ENCODE measurements at regions not wholly inside any gene's neighbourhood (a gene's known extent, or its start where the extent isn't known, plus 50 kb on each side); places are given as distances from the start of the nearest gene placed in this dataset.

GRCh38 chr1:202067188-202067974 is 55.3 kb upstream of the GPR37L1 start (continued):
- TF ChIP-seq NFIC (IDR thresholded peaks at IDR 0.05), result peak; percentile 73
- TF ChIP-seq SOX6 (IDR thresholded peaks at IDR 0.05), result peak; percentile 73
- no peak for TF ChIP-seq NUFIP1 (IDR thresholded peaks at IDR 0.05; ENCODE audit: partially characterized antibody)
- TF ChIP-seq, protein P1, sequence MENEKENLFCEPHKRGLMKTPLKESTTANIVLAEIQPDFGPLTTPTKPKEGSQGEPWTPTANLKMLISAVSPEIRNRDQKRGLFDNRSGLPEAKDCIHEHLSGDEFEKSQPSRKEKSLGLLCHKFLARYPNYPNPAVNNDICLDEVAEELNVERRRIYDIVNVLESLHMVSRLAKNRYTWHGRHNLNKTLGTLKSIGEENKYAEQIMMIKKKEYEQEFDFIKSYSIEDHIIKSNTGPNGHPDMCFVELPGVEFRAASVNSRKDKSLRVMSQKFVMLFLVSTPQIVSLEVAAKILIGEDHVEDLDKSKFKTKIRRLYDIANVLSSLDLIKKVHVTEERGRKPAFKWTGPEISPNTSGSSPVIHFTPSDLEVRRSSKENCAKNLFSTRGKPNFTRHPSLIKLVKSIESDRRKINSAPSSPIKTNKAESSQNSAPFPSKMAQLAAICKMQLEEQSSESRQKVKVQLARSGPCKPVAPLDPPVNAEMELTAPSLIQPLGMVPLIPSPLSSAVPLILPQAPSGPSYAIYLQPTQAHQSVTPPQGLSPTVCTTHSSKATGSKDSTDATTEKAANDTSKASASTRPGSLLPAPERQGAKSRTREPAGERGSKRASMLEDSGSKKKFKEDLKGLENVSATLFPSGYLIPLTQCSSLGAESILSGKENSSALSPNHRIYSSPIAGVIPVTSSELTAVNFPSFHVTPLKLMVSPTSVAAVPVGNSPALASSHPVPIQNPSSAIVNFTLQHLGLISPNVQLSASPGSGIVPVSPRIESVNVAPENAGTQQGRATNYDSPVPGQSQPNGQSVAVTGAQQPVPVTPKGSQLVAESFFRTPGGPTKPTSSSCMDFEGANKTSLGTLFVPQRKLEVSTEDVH (IDR thresholded peaks at IDR 0.05; ENCODE audit: low read depth, partially characterized antibody), result no peak
- peak; percentile 31; the same call in 1 of the 2 replicates for TF ChIP-seq NCOA1 (IDR thresholded peaks at IDR 0.05; ENCODE audit: low read depth)
- TF ChIP-seq, protein P2, sequence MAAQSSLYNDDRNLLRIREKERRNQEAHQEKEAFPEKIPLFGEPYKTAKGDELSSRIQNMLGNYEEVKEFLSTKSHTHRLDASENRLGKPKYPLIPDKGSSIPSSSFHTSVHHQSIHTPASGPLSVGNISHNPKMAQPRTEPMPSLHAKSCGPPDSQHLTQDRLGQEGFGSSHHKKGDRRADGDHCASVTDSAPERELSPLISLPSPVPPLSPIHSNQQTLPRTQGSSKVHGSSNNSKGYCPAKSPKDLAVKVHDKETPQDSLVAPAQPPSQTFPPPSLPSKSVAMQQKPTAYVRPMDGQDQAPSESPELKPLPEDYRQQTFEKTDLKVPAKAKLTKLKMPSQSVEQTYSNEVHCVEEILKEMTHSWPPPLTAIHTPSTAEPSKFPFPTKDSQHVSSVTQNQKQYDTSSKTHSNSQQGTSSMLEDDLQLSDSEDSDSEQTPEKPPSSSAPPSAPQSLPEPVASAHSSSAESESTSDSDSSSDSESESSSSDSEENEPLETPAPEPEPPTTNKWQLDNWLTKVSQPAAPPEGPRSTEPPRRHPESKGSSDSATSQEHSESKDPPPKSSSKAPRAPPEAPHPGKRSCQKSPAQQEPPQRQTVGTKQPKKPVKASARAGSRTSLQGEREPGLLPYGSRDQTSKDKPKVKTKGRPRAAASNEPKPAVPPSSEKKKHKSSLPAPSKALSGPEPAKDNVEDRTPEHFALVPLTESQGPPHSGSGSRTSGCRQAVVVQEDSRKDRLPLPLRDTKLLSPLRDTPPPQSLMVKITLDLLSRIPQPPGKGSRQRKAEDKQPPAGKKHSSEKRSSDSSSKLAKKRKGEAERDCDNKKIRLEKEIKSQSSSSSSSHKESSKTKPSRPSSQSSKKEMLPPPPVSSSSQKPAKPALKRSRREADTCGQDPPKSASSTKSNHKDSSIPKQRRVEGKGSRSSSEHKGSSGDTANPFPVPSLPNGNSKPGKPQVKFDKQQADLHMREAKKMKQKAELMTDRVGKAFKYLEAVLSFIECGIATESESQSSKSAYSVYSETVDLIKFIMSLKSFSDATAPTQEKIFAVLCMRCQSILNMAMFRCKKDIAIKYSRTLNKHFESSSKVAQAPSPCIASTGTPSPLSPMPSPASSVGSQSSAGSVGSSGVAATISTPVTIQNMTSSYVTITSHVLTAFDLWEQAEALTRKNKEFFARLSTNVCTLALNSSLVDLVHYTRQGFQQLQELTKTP (IDR thresholded peaks at IDR 0.05; ENCODE audit: low read depth in 1 of 2, partially characterized antibody in 2 of 2), result no peak
- 0 out of 2 replicates have a peak, but pooled peaks have one; percentile 39 for TF ChIP-seq HDAC2 (IDR thresholded peaks at IDR 0.05)
- no peak for TF ChIP-seq ZC3H4 (CRISPR knock-in tag; IDR thresholded peaks at IDR 0.05; ENCODE audit: borderline replicate concordance)
- TF ChIP-seq CHD1 (IDR thresholded peaks at IDR 0.05; ENCODE audit: low read length), result no peak
- no peak for TF ChIP-seq ZNF583 (CRISPR knock-in tag; IDR thresholded peaks at IDR 0.05)
- TF ChIP-seq RBM22 (IDR thresholded peaks at IDR 0.05; ENCODE audit: low read depth, low read length, poor library complexity, severe bottlenecking), result no peak
- TF ChIP-seq PYGO2 (tag; IDR thresholded peaks at IDR 0.05), result no peak
- TF ChIP-seq ZNF347 (CRISPR knock-in tag; IDR thresholded peaks at IDR 0.05; ENCODE audit: low read depth), result no peak
- TF ChIP-seq, protein P3, sequence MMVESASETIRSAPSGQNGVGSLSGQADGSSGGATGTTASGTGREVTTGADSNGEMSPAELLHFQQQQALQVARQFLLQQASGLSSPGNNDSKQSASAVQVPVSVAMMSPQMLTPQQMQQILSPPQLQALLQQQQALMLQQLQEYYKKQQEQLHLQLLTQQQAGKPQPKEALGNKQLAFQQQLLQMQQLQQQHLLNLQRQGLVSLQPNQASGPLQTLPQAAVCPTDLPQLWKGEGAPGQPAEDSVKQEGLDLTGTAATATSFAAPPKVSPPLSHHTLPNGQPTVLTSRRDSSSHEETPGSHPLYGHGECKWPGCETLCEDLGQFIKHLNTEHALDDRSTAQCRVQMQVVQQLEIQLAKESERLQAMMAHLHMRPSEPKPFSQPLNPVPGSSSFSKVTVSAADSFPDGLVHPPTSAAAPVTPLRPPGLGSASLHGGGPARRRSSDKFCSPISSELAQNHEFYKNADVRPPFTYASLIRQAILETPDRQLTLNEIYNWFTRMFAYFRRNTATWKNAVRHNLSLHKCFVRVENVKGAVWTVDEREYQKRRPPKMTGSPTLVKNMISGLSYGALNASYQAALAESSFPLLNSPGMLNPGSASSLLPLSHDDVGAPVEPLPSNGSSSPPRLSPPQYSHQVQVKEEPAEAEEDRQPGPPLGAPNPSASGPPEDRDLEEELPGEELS (CRISPR knock-in tag; IDR thresholded peaks at IDR 0.05; ENCODE audit: borderline replicate concordance), result no peak
- peak; percentile 91 for TF ChIP-seq TAL1 (IDR thresholded peaks at IDR 0.05)
- TF ChIP-seq SFPQ (IDR thresholded peaks at IDR 0.05; ENCODE audit: low read depth, low read length), result no peak
- no peak for TF ChIP-seq SIN3B (IDR thresholded peaks at IDR 0.05; ENCODE audit: low read depth)

All from K562 (cell line).